Trophoblast cell (in vitro differentiated cells and primary cell): ENCODE measurements at regions not wholly inside any gene's neighbourhood (a gene's known extent, or its start where the extent isn't known, plus 50 kb on each side); places are given as distances from the start of the nearest gene placed in this dataset.

ENCODE experiments used
- DNase-seq, 2 donors: peaks; one replicate each; pipeline ENCODE4 v3.0.0-alpha.2; 2016
- H2AFZ ChIP-seq: 2 replicates; pipeline ENCODE4 v1.6.1; 2013; ENCODE audit warnings: low read length, moderate library complexity, mild to moderate bottlenecking; ENCODE audit not compliant: insufficient read depth, poor library complexity
- H2AK5ac ChIP-seq: 2 replicates; pipeline ENCODE4 v1.6.1; 2013; ENCODE audit warnings: mild to moderate bottlenecking, low read length
- H2BK120ac ChIP-seq: 2 replicates; pipeline ENCODE4 v1.6.1; 2013; ENCODE audit warnings: low read length, mild to moderate bottlenecking, moderate library complexity; ENCODE audit not compliant: insufficient read depth, poor library complexity
- H2BK12ac ChIP-seq: 2 replicates; pipeline ENCODE4 v1.6.1; 2013; ENCODE audit warnings: mild to moderate bottlenecking, low read length, moderate library complexity
- H2BK5ac ChIP-seq: 2 replicates; pipeline ENCODE4 v1.6.1; 2013; ENCODE audit warnings: low read length, low read depth, moderate library complexity, mild to moderate bottlenecking; ENCODE audit not compliant: poor library complexity
- H3K14ac ChIP-seq: 2 replicates; pipeline ENCODE4 v1.6.1; 2013; ENCODE audit warnings: mild to moderate bottlenecking, low read length
- H3K18ac ChIP-seq: 2 replicates; pipeline ENCODE4 v1.6.1; 2013; ENCODE audit warnings: mild to moderate bottlenecking, low read length
- H3K23ac ChIP-seq: 2 replicates; pipeline ENCODE4 v1.6.1; 2013; ENCODE audit warnings: low read length
- H3K27ac ChIP-seq: 2 replicates; pipeline ENCODE4 v1.5.1; 2013; ENCODE audit warnings: low read depth, mild to moderate bottlenecking, inconsistent platforms, low read length, moderate library complexity
- H3K27me3 ChIP-seq: 2 replicates; pipeline ENCODE4 v1.6.1; 2013; ENCODE audit warnings: inconsistent platforms, mild to moderate bottlenecking, low read length, moderate library complexity; ENCODE audit not compliant: insufficient read depth
- H3K36me3 ChIP-seq, 2 experiments: 1 replicate in 1 of 2; 2 replicates in 1 of 2; pipeline ENCODE4 v1.6.1; 2013; ENCODE audit warnings: low read length in 2 of 2, mild to moderate bottlenecking in 2 of 2, moderate library complexity in 1 of 2; ENCODE audit not compliant: insufficient read depth in 2 of 2, control insufficient read depth in 1 of 2
- H3K4ac ChIP-seq: 2 replicates; pipeline ENCODE4 v1.6.1; 2013; ENCODE audit warnings: low read depth, mild to moderate bottlenecking, low read length, moderate library complexity
- H3K4me1 ChIP-seq, 2 experiments: 1 replicate in 1 of 2; 2 replicates in 1 of 2; pipeline ENCODE4 v1.6.1; 2013; ENCODE audit warnings: low read length in 2 of 2, mild to moderate bottlenecking in 2 of 2, moderate library complexity in 1 of 2; ENCODE audit not compliant: insufficient read depth in 2 of 2, control insufficient read depth in 1 of 2
- H3K4me2 ChIP-seq: 2 replicates; pipeline ENCODE4 v1.6.1; 2013; ENCODE audit warnings: inconsistent platforms, mild to moderate bottlenecking, low read length, moderate library complexity
- H3K4me3 ChIP-seq: 2 replicates; pipeline ENCODE4 v1.5.1; 2013; ENCODE audit warnings: mild to moderate bottlenecking, low read depth, low read length, inconsistent platforms
- H3K79me1 ChIP-seq: one replicate; pipeline ENCODE4 v1.6.1; 2013; ENCODE audit warnings: low read length
- H3K79me2 ChIP-seq: 2 replicates; pipeline ENCODE4 v1.6.1; 2013; ENCODE audit warnings: low read length, mild to moderate bottlenecking; ENCODE audit not compliant: control insufficient read depth, insufficient read depth, poor library complexity
- H3K9ac ChIP-seq: 2 replicates; pipeline ENCODE4 v1.6.1; 2013; ENCODE audit warnings: mild to moderate bottlenecking, low read length
- H3K9me3 ChIP-seq: 2 replicates; pipeline ENCODE4 v1.6.1; 2013; ENCODE audit warnings: low read depth, mild to moderate bottlenecking, control low read depth, inconsistent platforms, low read length; ENCODE audit not compliant: insufficient read depth
- H4K12ac ChIP-seq: 2 replicates; pipeline ENCODE4 v1.6.1; 2013; ENCODE audit warnings: low read depth, mild to moderate bottlenecking, low read length, moderate library complexity
- H4K8ac ChIP-seq: 2 replicates; pipeline ENCODE4 v1.6.1; 2013; ENCODE audit warnings: low read depth, mild to moderate bottlenecking, low read length, moderate library complexity
- H4K91ac ChIP-seq: one replicate; pipeline ENCODE4 v1.6.1; 2013; ENCODE audit warnings: low read depth, mild to moderate bottlenecking, low read length, moderate library complexity
- WGBS: extraction: QIAGEN DNeasy Blood & Tissue Kit; methylation state at CpG from one replicate; pipeline ENCODE4 v1.1.7; 2013; ENCODE audit warnings: missing lambda C conversion rate; ENCODE audit not compliant: insufficient read length, insufficient coverage; ENCODE audit errors: extremely low coverage; 5-methylcytosine and 5-hydroxymethylcytosine counted together

- no peak overlapping the region for H2AFZ ChIP-seq
- no peak overlapping the region for H2BK12ac ChIP-seq
- H3K79me1 ChIP-seq = no peaks in the 10 kb centered on the region
Observed at GRCh38 chr10:71072823-71073210, 139.6 kb upstream of the UNC5B start.

DNA sequence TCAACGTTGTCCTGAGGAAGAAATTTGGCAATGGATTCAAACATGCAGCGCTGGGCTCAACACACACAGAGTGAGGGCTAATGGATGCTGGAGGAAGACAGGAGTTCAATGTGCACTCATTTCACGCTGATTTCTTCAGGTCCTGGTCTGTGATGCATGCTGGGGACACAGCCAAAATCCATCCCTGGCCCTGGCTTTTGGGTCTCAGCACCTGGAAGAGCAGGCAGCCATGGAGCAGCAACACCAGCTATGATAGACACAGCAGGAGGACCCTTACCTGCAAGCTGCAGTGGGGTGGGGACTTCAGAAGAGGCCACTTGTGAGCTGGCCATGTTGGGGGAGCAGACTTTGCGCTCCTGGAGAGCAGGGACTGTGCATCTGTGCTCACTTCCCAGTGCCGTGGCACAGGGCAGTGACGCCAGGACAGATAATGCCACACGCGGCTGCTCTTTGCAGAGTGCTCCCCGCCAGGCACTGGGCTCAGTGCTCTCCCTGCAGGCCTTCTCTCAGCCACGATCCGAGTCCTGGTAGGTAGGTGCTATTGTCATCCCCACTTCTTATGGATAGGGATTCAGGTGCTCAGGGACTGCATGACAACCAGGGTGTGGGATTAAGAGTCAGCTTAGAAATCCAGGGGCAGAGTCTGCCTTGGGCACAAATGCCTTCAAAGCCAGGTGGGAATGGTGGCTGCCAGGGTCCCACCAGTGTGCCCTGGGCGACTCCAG is 138.8 kb upstream of the UNC5B start:
- Histone ChIP-seq H3K4me2 (no peak overlapping the region), H3K79me1 (no peaks in the 10 kb centered on the region), H3K9ac (no peak overlapping the region), H4K91ac (no peak overlapping the region), H3K4ac (no peak overlapping the region), H3K36me3 (no peaks in the 10 kb centered on the region), H4K8ac (no peak overlapping the region), H2BK120ac (no peak overlapping the region), H3K9me3 (peaks cover 1% of the 10 kb centered on the region), H2BK12ac (no peak overlapping the region), H2BK5ac (no peak overlapping the region), H3K23ac (no peak overlapping the region), H3K4me1 (no peaks in the 10 kb centered on the region), H4K12ac (no peak overlapping the region), H3K27me3 (no peaks in the 10 kb centered on the region), H3K18ac (no peak overlapping the region), H2AFZ (no peak overlapping the region), H3K14ac (no peak overlapping the region), H3K4me3 (no peak overlapping the region), H3K79me2 (no peaks in the 10 kb centered on the region), H2AK5ac (no peak overlapping the region), H3K27ac (no peak overlapping the region)
- no CpG with 5 or more reads among the region's 12 CpGs for WGBS
- DNase-seq = no peak

More at GRCh38 chr10:71072823-71073210, 139.6 kb upstream of the UNC5B start:
- H3K27me3 ChIP-seq = no peaks in the 10 kb centered on the region
- no peaks in the 10 kb centered on the region for H3K4me1 ChIP-seq
- H3K4me3 ChIP-seq = no peak overlapping the region
- H2AK5ac ChIP-seq = no peak overlapping the region
- no peak overlapping the region for H3K23ac ChIP-seq
- H3K4ac ChIP-seq = no peak overlapping the region
- no peaks in the 10 kb centered on the region for H3K79me2 ChIP-seq
- H3K18ac ChIP-seq = no peak overlapping the region
- H3K14ac ChIP-seq = no peak overlapping the region
- no CpG with 5 or more reads among the region's 5 CpGs for WGBS
- DNase-seq = no peak
- no peak overlapping the region for H4K12ac ChIP-seq
- no peak overlapping the region for H3K4me2 ChIP-seq
- no peak overlapping the region for H3K27ac ChIP-seq
- H2BK120ac ChIP-seq = no peak overlapping the region
- H4K91ac ChIP-seq = no peak overlapping the region
- no peak overlapping the region for H2BK5ac ChIP-seq
- H4K8ac ChIP-seq = no peak overlapping the region
- peaks cover 1% of the 10 kb centered on the region for H3K9me3 ChIP-seq
- no peaks in the 10 kb centered on the region for H3K36me3 ChIP-seq
- no peak overlapping the region for H3K9ac ChIP-seq

- no peak overlapping the region for H3K23ac ChIP-seq
- no peak overlapping the region for H3K4me3 ChIP-seq
- H3K79me1 ChIP-seq = no peaks in the 10 kb centered on the region
- H3K14ac ChIP-seq = no peak overlapping the region
- H3K27ac ChIP-seq = no peak overlapping the region
- H4K8ac ChIP-seq = no peak overlapping the region
- no peak overlapping the region for H2AK5ac ChIP-seq
- no peak overlapping the region for H2BK120ac ChIP-seq
- H3K27me3 ChIP-seq = no peaks in the 10 kb centered on the region
- no peak overlapping the region for H3K9ac ChIP-seq
- no peak overlapping the region for H3K18ac ChIP-seq
- no peak overlapping the region for H2BK12ac ChIP-seq
- H4K91ac ChIP-seq = no peak overlapping the region
- no peak overlapping the region for H3K4ac ChIP-seq
- peak; percentile 55 to 69 for DNase-seq
- H3K4me2 ChIP-seq = no peak overlapping the region
- peaks cover 1% of the 10 kb centered on the region for H3K9me3 ChIP-seq
- no peak overlapping the region for H2BK5ac ChIP-seq
- no peak overlapping the region for H2AFZ ChIP-seq
- WGBS = no CpG with 5 or more reads among the region's 7 CpGs
- H3K36me3 ChIP-seq = no peaks in the 10 kb centered on the region
- no peaks in the 10 kb centered on the region for H3K79me2 ChIP-seq
- H3K4me1 ChIP-seq = no peaks in the 10 kb centered on the region
- no peak overlapping the region for H4K12ac ChIP-seq
Observed at GRCh38 chr10:71074176-71074755, 138.1 kb upstream of the UNC5B start.

GRCh38 chr10:71075086-71075758 is 137.1 kb upstream of the UNC5B start:
- H3K4me1 ChIP-seq = no peaks in the 10 kb centered on the region
- H3K36me3 ChIP-seq = no peaks in the 10 kb centered on the region
- no peak overlapping the region for H3K27ac ChIP-seq
- no peak for DNase-seq
- no peaks in the 10 kb centered on the region for H3K79me1 ChIP-seq
- no peak overlapping the region for H2BK5ac ChIP-seq
- no peak overlapping the region for H2AK5ac ChIP-seq
- no peak overlapping the region for H2AFZ ChIP-seq
- no peak overlapping the region for H4K8ac ChIP-seq
- no peak overlapping the region for H2BK12ac ChIP-seq
- no peak overlapping the region for H3K4me2 ChIP-seq
- no peak overlapping the region for H3K14ac ChIP-seq
- no peaks in the 10 kb centered on the region for H3K27me3 ChIP-seq
- H3K23ac ChIP-seq = no peak overlapping the region
- no peak overlapping the region for H3K18ac ChIP-seq
- H2BK120ac ChIP-seq = no peak overlapping the region
- H3K9ac ChIP-seq = no peak overlapping the region
- no peak overlapping the region for H4K91ac ChIP-seq
- H3K4ac ChIP-seq = no peak overlapping the region
- no CpG with 5 or more reads among the region's 8 CpGs for WGBS
- no peak overlapping the region for H3K4me3 ChIP-seq
- H3K79me2 ChIP-seq = no peaks in the 10 kb centered on the region
- H4K12ac ChIP-seq = no peak overlapping the region
- peaks cover 1% of the 10 kb centered on the region for H3K9me3 ChIP-seq
